Lower lobe of right lung (tissue), 2 donors: ENCODE measurements at regions not wholly inside any gene's neighbourhood (a gene's known extent, or its start where the extent isn't known, plus 50 kb on each side); places are given as distances from the start of the nearest gene placed in this dataset.

Experiments used
- ATAC-seq, 2 donors: fragments of 200-7000 bp; cut with Tn5 transposase; one replicate each; pipeline ENCODE4 v1.9.1; 2020 to 2022; ENCODE audit warnings: mild to moderate bottlenecking in 2 of 2, moderate library complexity in 2 of 2
- DNase-seq: peaks from one replicate; pipeline ENCODE4 v3.0.0-alpha.2; 2020
- H3K27ac ChIP-seq: fragments of 200-600 bp; one replicate; pipeline ENCODE4 v1.8.0; 2022
- H3K27me3 ChIP-seq: fragments of 200-600 bp; one replicate; pipeline ENCODE4 v1.8.0; 2022; ENCODE audit warnings: low read depth
- H3K36me3 ChIP-seq: fragments of 200-600 bp; one replicate; pipeline ENCODE4 v1.8.0; 2022; ENCODE audit warnings: mild to moderate bottlenecking
- H3K4me1 ChIP-seq: fragments of 200-600 bp; one replicate; pipeline ENCODE4 v1.8.0; 2022
- H3K4me3 ChIP-seq: fragments of 200-600 bp; one replicate; pipeline ENCODE4 v1.8.0; 2022; ENCODE audit warnings: mild to moderate bottlenecking
- H3K9me3 ChIP-seq: fragments of 200-600 bp; one replicate; pipeline ENCODE4 v1.8.0; 2022
- intact Hi-C: fragments of 100-400 bp; cut with DNase I; formaldehyde crosslinking; loops from one replicate; pipeline ENCODE4 v1.11.0; 2022
- TF ChIP-seq, protein P1 (sequence below): fragments of 200-600 bp; IDR thresholded peaks from one replicate; pipeline ENCODE4 v1.8.0; 2022; ENCODE audit warnings: antibody characterized with exemption, mild to moderate bottlenecking
- donor health status: DM: no; HTN: yes; CAD: no; lungs with severe emphysema.

DNA sequence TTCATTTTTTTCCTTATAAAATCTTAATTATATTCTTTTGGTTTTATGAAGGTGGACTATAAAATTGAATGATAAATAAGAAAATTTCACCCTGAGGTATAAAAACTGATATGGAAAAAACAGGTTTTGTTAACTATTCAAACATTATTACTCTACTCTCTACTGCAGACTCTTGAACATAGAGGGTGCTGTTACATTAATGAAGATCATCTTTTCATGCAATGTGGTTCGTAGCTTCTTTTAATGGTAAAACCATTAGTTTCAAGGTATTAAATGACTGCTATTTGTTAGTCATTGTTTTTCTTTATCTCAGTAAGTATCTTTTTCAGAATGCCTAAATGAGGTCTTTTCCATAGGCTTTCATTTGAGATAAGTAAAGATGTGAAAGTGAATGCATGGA, 510.4 kb downstream of the SLC16A7 start:
- Histone ChIP-seq H3K27ac (no peak overlapping the region), H3K27me3 (no peaks in the 10 kb centered on the region), H3K9me3 (no peaks in the 10 kb centered on the region), H3K4me3 (no peak overlapping the region), H3K4me1 (no peaks in the 10 kb centered on the region), H3K36me3 (no peaks in the 10 kb centered on the region)
- intact Hi-C loops: no loop called here
- DNase-seq: no peak
- TF ChIP-seq, protein P1, sequence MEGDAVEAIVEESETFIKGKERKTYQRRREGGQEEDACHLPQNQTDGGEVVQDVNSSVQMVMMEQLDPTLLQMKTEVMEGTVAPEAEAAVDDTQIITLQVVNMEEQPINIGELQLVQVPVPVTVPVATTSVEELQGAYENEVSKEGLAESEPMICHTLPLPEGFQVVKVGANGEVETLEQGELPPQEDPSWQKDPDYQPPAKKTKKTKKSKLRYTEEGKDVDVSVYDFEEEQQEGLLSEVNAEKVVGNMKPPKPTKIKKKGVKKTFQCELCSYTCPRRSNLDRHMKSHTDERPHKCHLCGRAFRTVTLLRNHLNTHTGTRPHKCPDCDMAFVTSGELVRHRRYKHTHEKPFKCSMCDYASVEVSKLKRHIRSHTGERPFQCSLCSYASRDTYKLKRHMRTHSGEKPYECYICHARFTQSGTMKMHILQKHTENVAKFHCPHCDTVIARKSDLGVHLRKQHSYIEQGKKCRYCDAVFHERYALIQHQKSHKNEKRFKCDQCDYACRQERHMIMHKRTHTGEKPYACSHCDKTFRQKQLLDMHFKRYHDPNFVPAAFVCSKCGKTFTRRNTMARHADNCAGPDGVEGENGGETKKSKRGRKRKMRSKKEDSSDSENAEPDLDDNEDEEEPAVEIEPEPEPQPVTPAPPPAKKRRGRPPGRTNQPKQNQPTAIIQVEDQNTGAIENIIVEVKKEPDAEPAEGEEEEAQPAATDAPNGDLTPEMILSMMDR: no peak
- no peak for ATAC-seq

- ATAC-seq (no peak), DNase-seq (no peak)
- TF ChIP-seq, protein P1: no peak
- Histone ChIP-seq H3K36me3 (no peaks in the 10 kb centered on the region), H3K4me1 (no peaks in the 10 kb centered on the region), H3K27me3 (no peaks in the 10 kb centered on the region), H3K9me3 (no peaks in the 10 kb centered on the region), H3K4me3 (no peak overlapping the region), H3K27ac (no peak overlapping the region)
- intact Hi-C loops: no loop called here
Observed at GRCh38 chr12:60107992-60108391, 512.2 kb downstream of the SLC16A7 start.

DNA sequence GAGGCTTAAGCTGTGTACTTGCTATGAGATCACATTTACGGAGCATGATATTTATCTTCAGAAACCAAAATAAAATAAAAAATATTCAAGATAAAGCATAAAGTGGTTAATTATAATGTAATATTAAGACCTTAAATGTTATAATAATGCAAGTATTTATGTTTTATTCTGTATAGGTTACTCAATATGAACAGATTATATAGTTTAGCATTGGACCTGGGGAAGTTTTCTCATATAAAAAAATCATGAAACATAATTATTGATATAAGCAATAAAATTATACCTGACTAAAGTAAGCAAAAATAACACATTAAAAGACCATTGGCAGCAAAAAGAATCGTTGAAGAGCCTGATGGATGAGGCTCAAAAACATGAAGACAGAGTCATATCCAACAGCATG, 516.2 kb downstream of the SLC16A7 start:
- Histone ChIP-seq H3K9me3 (no peaks in the 10 kb centered on the region), H3K4me1 (no peaks in the 10 kb centered on the region), H3K4me3 (no peak overlapping the region), H3K27me3 (no peaks in the 10 kb centered on the region), H3K36me3 (no peaks in the 10 kb centered on the region), H3K27ac (no peak overlapping the region)
- ATAC-seq (no peak), DNase-seq (no peak)
- intact Hi-C loops: no loop called here
- TF ChIP-seq, protein P1: no peak

- H3K27ac ChIP-seq: no peak overlapping the region
- ATAC-seq: no peak
- intact Hi-C loops: no loop called here
- no peaks in the 10 kb centered on the region for H3K36me3 ChIP-seq
- no peak for DNase-seq
- H3K9me3 ChIP-seq: no peaks in the 10 kb centered on the region
- no peaks in the 10 kb centered on the region for H3K27me3 ChIP-seq
- H3K4me1 ChIP-seq: no peaks in the 10 kb centered on the region
- TF ChIP-seq, protein P1: no peak
- no peak overlapping the region for H3K4me3 ChIP-seq
Observed at GRCh38 chr12:60112763-60113162, 516.9 kb downstream of the SLC16A7 start.

DNA sequence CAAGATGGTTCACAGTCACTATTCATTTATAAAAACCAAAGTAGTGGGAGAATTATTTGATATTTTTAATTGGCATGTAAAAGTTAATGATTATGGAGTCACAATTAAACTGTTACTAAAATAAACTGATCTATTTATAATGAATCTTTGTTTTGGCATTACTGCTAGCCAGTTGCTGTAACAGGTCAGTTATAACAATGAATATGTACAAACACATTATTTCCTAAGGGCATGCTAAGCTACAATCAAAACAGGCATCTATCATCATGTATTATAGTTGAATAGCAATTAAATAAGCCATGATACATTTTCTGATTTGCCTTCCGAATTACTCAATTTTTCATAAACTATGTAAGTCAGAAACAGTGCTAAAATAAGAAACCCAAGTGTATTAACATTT, 518.3 kb downstream of the SLC16A7 start:
- intact Hi-C loops: no loop called here

More for the DNA sequence above, 518.3 kb downstream of the SLC16A7 start:
- H3K27me3 ChIP-seq: no peaks in the 10 kb centered on the region
- H3K4me3 ChIP-seq: no peak overlapping the region
- DNase-seq (no peak), ATAC-seq (no peak)
- no peaks in the 10 kb centered on the region for H3K9me3 ChIP-seq
- TF ChIP-seq, protein P1: no peak
- no peak overlapping the region for H3K27ac ChIP-seq
- no peaks in the 10 kb centered on the region for H3K4me1 ChIP-seq
- no peaks in the 10 kb centered on the region for H3K36me3 ChIP-seq
